KG1 (cell line): ENCODE measurements at regions not wholly inside any gene's neighbourhood (a gene's known extent, or its start where the extent isn't known, plus 50 kb on each side); places are given as distances from the start of the nearest gene placed in this dataset.
"Not testable (repeated sequence)": the region's sequence is repeated elsewhere in the genome, so short reads cannot be mapped to it uniquely, and the experiment has no call there.

Source experiments
- DNase-seq: peaks from one replicate; lab custom pipeline; 2025; lab: John Stamatoyannopoulos, UW

- DNase-seq = no peak
Observed at GRCh38 chr14:41549821-41550607, 56.7 kb upstream of the LRFN5 start.

GRCh38 chr14:41549282-41549681 is 57.4 kb upstream of the LRFN5 start:
- DNase-seq = no peak

GRCh38 chr14:41548666-41549065 is 58.0 kb upstream of the LRFN5 start:
- no peak for DNase-seq

- DNase-seq = no peak
Observed at GRCh38 chr14:41541333-41541732, 65.3 kb upstream of the LRFN5 start.

- DNase-seq = no peak
Observed at GRCh38 chr14:41532255-41532654, 74.4 kb upstream of the LRFN5 start.

GRCh38 chr14:41521891-41522290 is 84.8 kb upstream of the LRFN5 start:
- no peak for DNase-seq

- DNase-seq = not testable (repeated sequence)
Observed at GRCh38 chr14:41518030-41518429, 88.6 kb upstream of the LRFN5 start.

- no peak for DNase-seq
Observed at GRCh38 chr14:41506552-41506951, 100.1 kb upstream of the LRFN5 start.

- DNase-seq = no peak
Observed at GRCh38 chr14:41505491-41505890, 101.2 kb upstream of the LRFN5 start.

GRCh38 chr14:41498959-41499358 is 107.7 kb upstream of the LRFN5 start:
- no peak for DNase-seq

GRCh38 chr14:41490323-41490722 is 116.4 kb upstream of the LRFN5 start:
- no peak for DNase-seq

- DNase-seq = no peak
Observed at GRCh38 chr14:41489315-41489972, 117.2 kb upstream of the LRFN5 start.

GRCh38 chr14:41488401-41488800 is 118.3 kb upstream of the LRFN5 start:
- DNase-seq = no peak

GRCh38 chr14:41482861-41483260 is 123.8 kb upstream of the LRFN5 start:
- no peak for DNase-seq

GRCh38 chr14:41476526-41476925 is 130.2 kb upstream of the LRFN5 start:
- DNase-seq = no peak

GRCh38 chr14:41461380-41461779 is 145.3 kb upstream of the LRFN5 start:
- no peak for DNase-seq

- no peak for DNase-seq
Observed at GRCh38 chr14:41457393-41457792, 149.3 kb upstream of the LRFN5 start.

GRCh38 chr14:41449066-41449465 is 157.6 kb upstream of the LRFN5 start:
- DNase-seq = no peak

- no peak for DNase-seq
Observed at GRCh38 chr14:41446008-41446407, 160.7 kb upstream of the LRFN5 start.

- no peak for DNase-seq
Observed at GRCh38 chr14:41423503-41423902, 183.2 kb upstream of the LRFN5 start.

GRCh38 chr14:41421308-41421707 is 185.4 kb upstream of the LRFN5 start:
- not testable (repeated sequence) for DNase-seq

GRCh38 chr14:41419709-41420108 is 187.0 kb upstream of the LRFN5 start:
- no peak for DNase-seq

- DNase-seq = no peak
Observed at GRCh38 chr14:41418851-41419250, 187.8 kb upstream of the LRFN5 start.

GRCh38 chr14:41409806-41410205 is 196.9 kb upstream of the LRFN5 start:
- no peak for DNase-seq
